IMR-90 (cell line): ENCODE measurements at regions not wholly inside any gene's neighbourhood (a gene's known extent, or its start where the extent isn't known, plus 50 kb on each side); places are given as distances from the start of the nearest gene placed in this dataset.

Experiments used
- ATAC-seq: fragments of 200-7000 bp; cut with Tn5 transposase; 2 replicates; pipeline ENCODE4 v1.9.1; 2020; ENCODE audit warnings: low read depth, mild to moderate bottlenecking, moderate library complexity
- BruUV-seq: library from RNA; stranded (reverse); fragments of 400-500 nt; replicated peaks from 2 replicates; lab custom pipeline; 2021; lab: Mats Ljungman, UMichigan
- CTCF ChIA-PET: fragments of 300-600 bp; formaldehyde crosslinking; extraction: SDS; loops from one replicate; lab custom pipeline; 2021; ENCODE audit warnings: antibody characterized with exemption; lab: Yijun Ruan, JAX
- POLR2A ChIA-PET: fragments of 300-600 bp; sonication (Branson Sonifier 250); formaldehyde crosslinking; loops from one replicate; lab custom pipeline; 2022; ENCODE audit warnings: antibody characterized with exemption; ENCODE audit not compliant: unreplicated experiment; lab: Charles Lee
- DNase-seq: peaks from one replicate; pipeline ENCODE4 v3.0.0; 2013
- H2AFZ ChIP-seq: replicated peaks from 2 replicates; pipeline ENCODE3; 2013; ENCODE audit warnings: low read length, mild to moderate bottlenecking; ENCODE audit not compliant: poor library complexity
- H2AK5ac ChIP-seq: 2 replicates; pipeline ENCODE4 v1.6.1; 2013; ENCODE audit warnings: low read depth, low read length, inconsistent platforms
- H2AK9ac ChIP-seq: replicated peaks from 2 replicates; pipeline ENCODE3; 2013; ENCODE audit warnings: mild to moderate bottlenecking, low read depth, low read length, moderate library complexity; ENCODE audit not compliant: poor library complexity
- H2BK120ac ChIP-seq: 2 replicates; pipeline ENCODE4 v1.6.1; 2013; ENCODE audit warnings: low read depth, low read length, inconsistent platforms
- H2BK15ac ChIP-seq: 3 replicates; pipeline ENCODE4 v1.6.1; 2013; ENCODE audit warnings: low read depth, low read length, inconsistent platforms
- H2BK20ac ChIP-seq: 2 replicates; pipeline ENCODE4 v1.6.1; 2013; ENCODE audit warnings: low read depth, mild to moderate bottlenecking, inconsistent platforms, low read length, moderate library complexity
- H2BK5ac ChIP-seq: 2 replicates; pipeline ENCODE4 v1.6.1; 2013; ENCODE audit warnings: mild to moderate bottlenecking, low read depth, low read length, inconsistent platforms; ENCODE audit not compliant: poor library complexity, severe bottlenecking
- H3K14ac ChIP-seq: replicated peaks from 2 replicates; pipeline ENCODE4 v1.6.1; 2013; ENCODE audit warnings: low read depth, low read length, inconsistent platforms
- H3K18ac ChIP-seq: 2 replicates; pipeline ENCODE4 v1.6.1; 2013; ENCODE audit warnings: low read depth, low read length, control low read depth
- H3K23ac ChIP-seq: 2 replicates; pipeline ENCODE4 v1.6.1; 2013; ENCODE audit warnings: low read depth, low read length, inconsistent platforms
- H3K27ac ChIP-seq: 2 replicates; pipeline ENCODE4 v1.5.1; 2013; ENCODE audit warnings: mild to moderate bottlenecking, control low read depth, low read length; ENCODE audit not compliant: insufficient read depth
- H3K27me3 ChIP-seq: 2 replicates; pipeline ENCODE4 v1.6.1; 2013; ENCODE audit warnings: low read length; ENCODE audit not compliant: control insufficient read depth, insufficient read depth
- H3K36me3 ChIP-seq: 2 replicates; pipeline ENCODE4 v1.6.1; 2013; ENCODE audit warnings: low read length, mixed read lengths; ENCODE audit not compliant: control insufficient read depth, insufficient read depth
- H3K4ac ChIP-seq: 2 replicates; pipeline ENCODE4 v1.6.1; 2013; ENCODE audit warnings: low read depth, low read length, inconsistent platforms
- H3K4me1 ChIP-seq: 2 replicates; pipeline ENCODE4 v1.6.1; 2013; ENCODE audit warnings: low read length, mixed read lengths; ENCODE audit not compliant: control insufficient read depth, insufficient read depth
- H3K4me2 ChIP-seq: 2 replicates; pipeline ENCODE4 v1.6.1; 2013; ENCODE audit warnings: low read depth, mild to moderate bottlenecking, control low read depth, low read length, moderate library complexity
- H3K4me3 ChIP-seq: 2 replicates; pipeline ENCODE4 v1.5.1; 2013; ENCODE audit warnings: low read depth, mild to moderate bottlenecking, control low read depth, low read length, moderate library complexity; ENCODE audit not compliant: insufficient read depth
- H3K56ac ChIP-seq: 2 replicates; pipeline ENCODE4 v1.6.1; 2013; ENCODE audit warnings: low read length, inconsistent platforms; ENCODE audit not compliant: insufficient read depth; ENCODE audit errors: extremely low read depth
- H3K79me1 ChIP-seq, 2 experiments: 2 replicates each; pipeline ENCODE4 v1.6.1; 2013; ENCODE audit warnings: low read length in 2 of 2, inconsistent platforms in 1 of 2, low read depth in 1 of 2
- H3K9ac ChIP-seq: 2 replicates; pipeline ENCODE4 v1.6.1; 2013; ENCODE audit warnings: low read depth, low read length, control low read depth
- H3K9me1 ChIP-seq: 2 replicates; pipeline ENCODE4 v1.6.1; 2013; ENCODE audit warnings: low read length, inconsistent platforms; ENCODE audit not compliant: insufficient read depth
- H3K9me3 ChIP-seq: 2 replicates; pipeline ENCODE4 v1.6.1; 2013; ENCODE audit warnings: low read length; ENCODE audit not compliant: control insufficient read depth, insufficient read depth
- H4K20me1 ChIP-seq: 2 replicates; pipeline ENCODE4 v1.6.1; 2013; ENCODE audit warnings: low read length, inconsistent platforms; ENCODE audit not compliant: insufficient read depth
- H4K5ac ChIP-seq: 2 replicates; pipeline ENCODE4 v1.6.1; 2013; ENCODE audit warnings: mild to moderate bottlenecking, low read depth, low read length, control low read depth
- H4K8ac ChIP-seq, 2 experiments: 2 replicates each; pipeline ENCODE4 v1.6.1; 2013; ENCODE audit warnings: low read depth in 2 of 2, low read length in 2 of 2, control low read depth in 1 of 2, inconsistent platforms in 1 of 2
- H4K91ac ChIP-seq: 2 replicates; pipeline ENCODE4 v1.6.1; 2013; ENCODE audit warnings: low read depth, low read length, inconsistent platforms; ENCODE audit not compliant: insufficient read depth
- BHLHE40 ChIP-seq: fragments of 150-350 bp; IDR thresholded peaks from 2 replicates; pipeline ENCODE4 v1.6.1; 2016; ENCODE audit warnings: mild to moderate bottlenecking, low read depth, low read length
- FOS ChIP-seq: fragments of 150-350 bp; IDR thresholded peaks from 2 replicates; pipeline ENCODE4 v1.6.1; 2016; ENCODE audit warnings: low read depth, low read length
- MAFK ChIP-seq: IDR thresholded peaks from 2 replicates; pipeline ENCODE4 v1.6.1; 2012; ENCODE audit warnings: low read depth, low read length, improper control_type of control experiment
- MAZ ChIP-seq: IDR thresholded peaks from 2 replicates; pipeline ENCODE4 v1.6.1; 2012; ENCODE audit warnings: low read depth, mild to moderate bottlenecking, low read length, improper control_type of control experiment, moderate library complexity, borderline replicate concordance
- NFE2L2 ChIP-seq: fragments of 150-350 bp; IDR thresholded peaks from 2 replicates; pipeline ENCODE4 v1.6.1; 2016; ENCODE audit warnings: low read depth, mild to moderate bottlenecking, low read length
- POLR2A ChIP-seq: IDR thresholded peaks from 2 replicates; pipeline ENCODE4 v1.6.1; 2012; ENCODE audit warnings: mild to moderate bottlenecking, low read depth, low read length
- RAD21 ChIP-seq: IDR thresholded peaks from 2 replicates; pipeline ENCODE4 v1.6.1; 2012; ENCODE audit warnings: low read length, improper control_type of control experiment
- RFX5 ChIP-seq: IDR thresholded peaks from 2 replicates; pipeline ENCODE4 v1.8.0; 2012; ENCODE audit warnings: low read depth, mild to moderate bottlenecking, low read length, moderate library complexity
- WGBS, 2 experiments: methylation state at CpG; one replicate each; pipeline versions ENCODE4 v1.1.5 to v1.1.7; 2013; ENCODE audit warnings: missing lambda C conversion rate in 2 of 2; ENCODE audit not compliant: insufficient read length in 1 of 2; ENCODE audit errors: extremely low coverage in 2 of 2; 5-methylcytosine and 5-hydroxymethylcytosine counted together
- dilution Hi-C: fragments of 300-500 bp; cut with HindIII; formaldehyde crosslinking; loops from one replicate; pipeline ENCODE4 v1.14.3; 2018; ENCODE audit warnings: low sequenced_read_pairs; ENCODE audit not compliant: unreplicated experiment
- in situ Hi-C: fragments of 300-500 bp; cut with MboI; formaldehyde crosslinking; loops from 3 replicates; pipeline ENCODE4 v1.14.3; 2019; ENCODE audit warnings: low sequenced_read_pairs, inconsistent platforms, mixed read lengths
- intact Hi-C: fragments of 100-400 bp; cut with micrococcal nuclease; formaldehyde crosslinking; loops from 2 replicates; pipeline ENCODE4 v1.10.0; 2022
- TF ChIP-seq, protein P1 (sequence below): fragments of 150-350 bp; IDR thresholded peaks from 2 replicates; pipeline ENCODE4 v1.6.1; 2016; ENCODE audit warnings: low read depth, mild to moderate bottlenecking, low read length, moderate library complexity, borderline replicate concordance
- TF ChIP-seq, protein P2 (sequence below): conservative IDR thresholded peaks from 2 replicates; pipeline ENCODE4 v1.5.1; 2012; ENCODE audit warnings: mild to moderate bottlenecking, low read depth, low read length, improper control_type of control experiment

DNA sequence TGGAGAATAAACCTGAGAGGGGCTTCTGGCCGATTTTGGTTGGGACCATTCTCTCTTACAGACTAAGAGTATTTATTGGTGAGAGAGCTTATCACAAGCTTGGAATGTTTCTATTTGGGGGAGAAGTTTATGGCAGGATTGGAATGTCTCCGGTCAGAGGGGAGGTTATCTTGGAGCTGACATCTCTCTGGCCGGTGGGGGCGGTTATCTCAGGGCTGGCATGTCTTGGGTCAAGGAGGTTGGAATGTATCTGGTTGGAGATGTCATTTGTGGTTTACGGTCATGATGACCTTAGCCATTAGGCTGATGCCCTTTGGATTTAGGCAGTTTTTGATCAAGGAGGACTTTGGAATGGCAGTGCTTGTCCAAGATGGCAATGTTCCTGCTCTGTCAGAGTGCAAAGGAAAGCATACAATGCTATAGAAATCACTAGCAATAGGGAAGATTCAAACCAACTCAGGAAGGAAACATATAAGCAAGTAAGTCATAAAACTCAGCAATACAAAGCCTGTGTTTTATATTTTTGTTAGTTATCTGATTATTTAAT lies 362.4 kb upstream of the LRATD1 start:
- Histone ChIP-seq H3K9me1 (no peaks in the 10 kb centered on the region), H3K36me3 (no peaks in the 10 kb centered on the region), H3K4ac (no peak overlapping the region), H2BK120ac (no peak overlapping the region), H2BK15ac (no peak overlapping the region), H2BK20ac (no peak overlapping the region), H3K23ac (no peak overlapping the region), H4K8ac (no peak overlapping the region), H3K4me1 (no peaks in the 10 kb centered on the region), H3K4me2 (no peak overlapping the region), H3K14ac (no peak overlapping the region), H3K4me3 (no peak overlapping the region), H3K27ac (no peak overlapping the region), H4K5ac (no peak overlapping the region), H4K20me1 (no peaks in the 10 kb centered on the region), H3K9ac (no peak overlapping the region), H2BK5ac (no peak overlapping the region), H3K18ac (no peak overlapping the region), H3K9me3 (peaks cover 3% of the 10 kb centered on the region; the same call in 1 of the 2 replicates), H2AK9ac (no peak overlapping the region), H2AFZ (no peak overlapping the region), H3K27me3 (no peaks in the 10 kb centered on the region), H4K91ac (no peak overlapping the region), H3K79me1 (no peaks in the 10 kb centered on the region), H3K56ac (no peak overlapping the region), H2AK5ac (no peak overlapping the region)
- BruUV-seq = no TSS peak
- no CpG with 5 or more reads among the region's 5 CpGs for WGBS, 2 experiments
- DNase-seq = no peak
- intact Hi-C loops = no loop called here
- ChIA-PET POLR2A (no interaction called here), CTCF (no interaction called here)
- no peak for TF ChIP-seq MAFK
- TF ChIP-seq, protein P1, sequence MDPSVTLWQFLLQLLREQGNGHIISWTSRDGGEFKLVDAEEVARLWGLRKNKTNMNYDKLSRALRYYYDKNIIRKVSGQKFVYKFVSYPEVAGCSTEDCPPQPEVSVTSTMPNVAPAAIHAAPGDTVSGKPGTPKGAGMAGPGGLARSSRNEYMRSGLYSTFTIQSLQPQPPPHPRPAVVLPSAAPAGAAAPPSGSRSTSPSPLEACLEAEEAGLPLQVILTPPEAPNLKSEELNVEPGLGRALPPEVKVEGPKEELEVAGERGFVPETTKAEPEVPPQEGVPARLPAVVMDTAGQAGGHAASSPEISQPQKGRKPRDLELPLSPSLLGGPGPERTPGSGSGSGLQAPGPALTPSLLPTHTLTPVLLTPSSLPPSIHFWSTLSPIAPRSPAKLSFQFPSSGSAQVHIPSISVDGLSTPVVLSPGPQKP = no peak
- TF ChIP-seq, protein P2, sequence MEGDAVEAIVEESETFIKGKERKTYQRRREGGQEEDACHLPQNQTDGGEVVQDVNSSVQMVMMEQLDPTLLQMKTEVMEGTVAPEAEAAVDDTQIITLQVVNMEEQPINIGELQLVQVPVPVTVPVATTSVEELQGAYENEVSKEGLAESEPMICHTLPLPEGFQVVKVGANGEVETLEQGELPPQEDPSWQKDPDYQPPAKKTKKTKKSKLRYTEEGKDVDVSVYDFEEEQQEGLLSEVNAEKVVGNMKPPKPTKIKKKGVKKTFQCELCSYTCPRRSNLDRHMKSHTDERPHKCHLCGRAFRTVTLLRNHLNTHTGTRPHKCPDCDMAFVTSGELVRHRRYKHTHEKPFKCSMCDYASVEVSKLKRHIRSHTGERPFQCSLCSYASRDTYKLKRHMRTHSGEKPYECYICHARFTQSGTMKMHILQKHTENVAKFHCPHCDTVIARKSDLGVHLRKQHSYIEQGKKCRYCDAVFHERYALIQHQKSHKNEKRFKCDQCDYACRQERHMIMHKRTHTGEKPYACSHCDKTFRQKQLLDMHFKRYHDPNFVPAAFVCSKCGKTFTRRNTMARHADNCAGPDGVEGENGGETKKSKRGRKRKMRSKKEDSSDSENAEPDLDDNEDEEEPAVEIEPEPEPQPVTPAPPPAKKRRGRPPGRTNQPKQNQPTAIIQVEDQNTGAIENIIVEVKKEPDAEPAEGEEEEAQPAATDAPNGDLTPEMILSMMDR = no peak
- no peak for TF ChIP-seq BHLHE40
- TF ChIP-seq RAD21 = no peak
- TF ChIP-seq NFE2L2 = no peak
- no peak for TF ChIP-seq FOS
- TF ChIP-seq POLR2A = no peak
- TF ChIP-seq RFX5 = no peak
- TF ChIP-seq MAZ = no peak
- no peak for ATAC-seq
- dilution Hi-C loops = no loop called here
- in situ Hi-C loops = no loop called here
